CD14-positive monocyte (primary cell): ENCODE measurements at regions not wholly inside any gene's neighbourhood (a gene's known extent, or its start where the extent isn't known, plus 50 kb on each side); places are given as distances from the start of the nearest gene placed in this dataset.

Experiments used
- DNase-seq, 3 donors: peaks; one replicate each; pipeline ENCODE4 v3.0.0-alpha.2; 2011 to 2022
- H2AFZ ChIP-seq: 2 replicates; pipeline ENCODE4 v1.6.0; 2012; ENCODE audit warnings: mild to moderate bottlenecking, low read depth, low read length, inconsistent platforms; ENCODE audit not compliant: insufficient read depth, poor library complexity, severe bottlenecking
- H3K27ac ChIP-seq, 2 donors: 1 replicate in 1 of 2; 2 replicates in 1 of 2; pipeline ENCODE4 v1.5.1; 2012 to 2013; ENCODE audit warnings: low read length in 2 of 2, control low read depth in 1 of 2, inconsistent platforms in 1 of 2, low read depth in 1 of 2, mild to moderate bottlenecking in 1 of 2
- H3K27me3 ChIP-seq, 2 donors: one replicate each; pipeline versions ENCODE4 v1.6.0 to v1.6.1; 2011 to 2013; ENCODE audit warnings: low read length in 2 of 2; ENCODE audit not compliant: control insufficient read depth in 2 of 2, insufficient read depth in 2 of 2
- H3K36me3 ChIP-seq, 2 donors: replicated peaks in 1 of 2; 1 replicate in 1 of 2; 2 replicates in 1 of 2; pipeline versions ENCODE4 v1.5.1 to v1.6.1; 2012 to 2013; ENCODE audit warnings: low read length in 2 of 2, control low read depth in 1 of 2, inconsistent platforms in 1 of 2, mild to moderate bottlenecking in 1 of 2; ENCODE audit not compliant: insufficient read depth in 2 of 2, control insufficient read depth in 1 of 2
- H3K4me1 ChIP-seq, 2 donors: 1 replicate in 1 of 2; 2 replicates in 1 of 2; pipeline versions ENCODE4 v1.5.1 to v1.6.1; 2012 to 2013; ENCODE audit warnings: low read length in 2 of 2, control low read depth in 1 of 2, inconsistent platforms in 1 of 2, mild to moderate bottlenecking in 1 of 2, moderate library complexity in 1 of 2; ENCODE audit not compliant: insufficient read depth in 2 of 2, control insufficient read depth in 1 of 2
- H3K4me2 ChIP-seq: replicated peaks from 2 replicates; pipeline ENCODE3; 2012; ENCODE audit warnings: low read length, moderate library complexity, mild to moderate bottlenecking; ENCODE audit not compliant: poor library complexity, severe bottlenecking; ENCODE audit errors: extremely low read depth
- H3K4me3 ChIP-seq, 3 experiments: fragments of 200-600 bp in 1 of 3; sonication (generic) in 1 of 3; replicated peaks in 1 of 3; 1 replicate in 2 of 3; 2 replicates in 1 of 3; pipeline ENCODE4 v1.5.1; 2011 to 2013; ENCODE audit warnings: low read length in 3 of 3, mild to moderate bottlenecking in 3 of 3, control low read depth in 2 of 3, low read depth in 2 of 3, inconsistent platforms in 1 of 3, moderate library complexity in 1 of 3
- H3K79me2 ChIP-seq: 2 replicates; pipeline ENCODE4 v1.6.0; 2012; ENCODE audit warnings: mild to moderate bottlenecking, control low read depth, inconsistent platforms, low read length, moderate library complexity; ENCODE audit not compliant: insufficient read depth
- H3K9ac ChIP-seq: 2 replicates; pipeline ENCODE4 v1.6.0; 2017; ENCODE audit warnings: low read length, mild to moderate bottlenecking; ENCODE audit not compliant: insufficient read depth, poor library complexity, severe bottlenecking
- H3K9me3 ChIP-seq, 2 donors: replicated peaks in 1 of 2; 1 replicate in 1 of 2; 2 replicates in 1 of 2; pipeline versions ENCODE4 v1.5.1 to v1.6.1; 2012 to 2013; ENCODE audit warnings: low read length in 2 of 2, control low read depth in 1 of 2; ENCODE audit not compliant: control insufficient read depth in 1 of 2, insufficient read depth in 1 of 2
- H4K20me1 ChIP-seq: 2 replicates; pipeline ENCODE4 v1.6.0; 2012; ENCODE audit warnings: mild to moderate bottlenecking, low read length, control low read depth, moderate library complexity; ENCODE audit not compliant: insufficient read depth
- H3K27ac Mint-ChIP-seq, 7 donors: one replicate each; pipeline ENCODE4 v1.8.0; 2020; ENCODE audit warnings: mild to moderate bottlenecking in 7 of 7, mixed read lengths in 7 of 7, moderate library complexity in 6 of 7, inconsistent platforms in 2 of 7
- H3K27me3 Mint-ChIP-seq, 3 donors: one replicate each; pipeline ENCODE4 v1.8.0; 2021 to 2022; ENCODE audit warnings: low read depth in 3 of 3, mild to moderate bottlenecking in 3 of 3, mixed read lengths in 3 of 3, moderate library complexity in 3 of 3, inconsistent platforms in 1 of 3
- H3K36me3 Mint-ChIP-seq, 2 donors: one replicate each; pipeline ENCODE4 v1.8.0; 2020; ENCODE audit warnings: mixed read lengths in 2 of 2, inconsistent platforms in 1 of 2, mild to moderate bottlenecking in 1 of 2
- H3K4me1 Mint-ChIP-seq: one replicate; pipeline ENCODE4 v1.8.0; 2020; ENCODE audit warnings: mild to moderate bottlenecking, mixed read lengths
- H3K4me3 Mint-ChIP-seq, 2 donors: one replicate each; pipeline ENCODE4 v1.8.0; 2020; ENCODE audit warnings: mild to moderate bottlenecking in 2 of 2, mixed read lengths in 2 of 2, moderate library complexity in 1 of 2
- H3K9me3 Mint-ChIP-seq, 7 donors: one replicate each; pipeline ENCODE4 v1.8.0; 2020 to 2022; ENCODE audit warnings: mixed read lengths in 7 of 7, mild to moderate bottlenecking in 6 of 7, moderate library complexity in 6 of 7, inconsistent platforms in 2 of 7
- WGBS: methylation state at CpG from one replicate; pipeline ENCODE4 v1.1.5; 2013; ENCODE audit warnings: missing lambda C conversion rate; ENCODE audit not compliant: insufficient coverage; 5-methylcytosine and 5-hydroxymethylcytosine counted together
- intact Hi-C, 2 donors: fragments of 100-400 bp; cut with micrococcal nuclease; formaldehyde crosslinking; loops; one replicate each; pipeline versions ENCODE4 v1.15.0 to v1.15.1; 2023
- TF ChIP-seq, protein P1 (sequence below): fragments of 200-600 bp; IDR thresholded peaks from one replicate; pipeline ENCODE4 v1.8.0; 2022; ENCODE audit warnings: antibody characterized with exemption, mild to moderate bottlenecking

DNA sequence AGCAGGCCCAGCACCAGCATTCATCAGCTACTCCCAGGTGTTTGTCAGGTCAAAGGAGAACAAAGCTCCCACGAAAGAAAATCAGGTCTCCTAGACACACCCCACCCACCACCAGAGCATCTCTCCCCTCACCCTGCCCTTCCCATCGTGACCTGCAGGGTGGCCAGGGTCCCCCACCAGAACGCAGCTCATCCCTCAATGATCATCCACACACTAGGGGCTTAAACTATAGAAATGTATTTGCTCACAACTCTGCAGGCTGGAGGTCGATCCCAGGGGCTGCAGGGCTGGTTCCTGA is 97.4 kb downstream of the RIPK4 start:
- H3K4me3 ChIP-seq: no peak overlapping the region
- H4K20me1 ChIP-seq: no peaks in the 10 kb centered on the region
- H3K4me1 ChIP-seq: peaks cover 41 to 51% of the 10 kb centered on the region in 2 donors
- DNase-seq: no peak
- no peaks in the 10 kb centered on the region for H3K27me3 ChIP-seq
- no peaks in the 10 kb centered on the region for H3K36me3 Mint-ChIP-seq
- WGBS: 86% methylated on average over 4 of the region's 4 CpGs
- no peak overlapping the region for H3K9ac ChIP-seq
- peaks cover 1 to 4% (median 2%) of the 10 kb centered on the region in 3 donors for H3K27me3 Mint-ChIP-seq
- H3K9me3 Mint-ChIP-seq: peaks cover 0 to 4% (median 0%) of the 10 kb centered on the region in 7 donors
- intact Hi-C loops: no loop called here
- H3K79me2 ChIP-seq: no peaks in the 10 kb centered on the region
- no peak overlapping the region for H3K4me3 Mint-ChIP-seq
- H3K4me1 Mint-ChIP-seq: peaks cover 44% of the 10 kb centered on the region
- H3K27ac Mint-ChIP-seq: peak overlapping the region in 1 of 7 donors; percentile 44
- H3K4me2 ChIP-seq: no peak overlapping the region
- H2AFZ ChIP-seq: no peak overlapping the region
- TF ChIP-seq, protein P1, sequence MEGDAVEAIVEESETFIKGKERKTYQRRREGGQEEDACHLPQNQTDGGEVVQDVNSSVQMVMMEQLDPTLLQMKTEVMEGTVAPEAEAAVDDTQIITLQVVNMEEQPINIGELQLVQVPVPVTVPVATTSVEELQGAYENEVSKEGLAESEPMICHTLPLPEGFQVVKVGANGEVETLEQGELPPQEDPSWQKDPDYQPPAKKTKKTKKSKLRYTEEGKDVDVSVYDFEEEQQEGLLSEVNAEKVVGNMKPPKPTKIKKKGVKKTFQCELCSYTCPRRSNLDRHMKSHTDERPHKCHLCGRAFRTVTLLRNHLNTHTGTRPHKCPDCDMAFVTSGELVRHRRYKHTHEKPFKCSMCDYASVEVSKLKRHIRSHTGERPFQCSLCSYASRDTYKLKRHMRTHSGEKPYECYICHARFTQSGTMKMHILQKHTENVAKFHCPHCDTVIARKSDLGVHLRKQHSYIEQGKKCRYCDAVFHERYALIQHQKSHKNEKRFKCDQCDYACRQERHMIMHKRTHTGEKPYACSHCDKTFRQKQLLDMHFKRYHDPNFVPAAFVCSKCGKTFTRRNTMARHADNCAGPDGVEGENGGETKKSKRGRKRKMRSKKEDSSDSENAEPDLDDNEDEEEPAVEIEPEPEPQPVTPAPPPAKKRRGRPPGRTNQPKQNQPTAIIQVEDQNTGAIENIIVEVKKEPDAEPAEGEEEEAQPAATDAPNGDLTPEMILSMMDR: no peak
- H3K27ac ChIP-seq: no peak overlapping the region
- H3K36me3 ChIP-seq: no peaks in the 10 kb centered on the region
- no peaks in the 10 kb centered on the region for H3K9me3 ChIP-seq

DNA sequence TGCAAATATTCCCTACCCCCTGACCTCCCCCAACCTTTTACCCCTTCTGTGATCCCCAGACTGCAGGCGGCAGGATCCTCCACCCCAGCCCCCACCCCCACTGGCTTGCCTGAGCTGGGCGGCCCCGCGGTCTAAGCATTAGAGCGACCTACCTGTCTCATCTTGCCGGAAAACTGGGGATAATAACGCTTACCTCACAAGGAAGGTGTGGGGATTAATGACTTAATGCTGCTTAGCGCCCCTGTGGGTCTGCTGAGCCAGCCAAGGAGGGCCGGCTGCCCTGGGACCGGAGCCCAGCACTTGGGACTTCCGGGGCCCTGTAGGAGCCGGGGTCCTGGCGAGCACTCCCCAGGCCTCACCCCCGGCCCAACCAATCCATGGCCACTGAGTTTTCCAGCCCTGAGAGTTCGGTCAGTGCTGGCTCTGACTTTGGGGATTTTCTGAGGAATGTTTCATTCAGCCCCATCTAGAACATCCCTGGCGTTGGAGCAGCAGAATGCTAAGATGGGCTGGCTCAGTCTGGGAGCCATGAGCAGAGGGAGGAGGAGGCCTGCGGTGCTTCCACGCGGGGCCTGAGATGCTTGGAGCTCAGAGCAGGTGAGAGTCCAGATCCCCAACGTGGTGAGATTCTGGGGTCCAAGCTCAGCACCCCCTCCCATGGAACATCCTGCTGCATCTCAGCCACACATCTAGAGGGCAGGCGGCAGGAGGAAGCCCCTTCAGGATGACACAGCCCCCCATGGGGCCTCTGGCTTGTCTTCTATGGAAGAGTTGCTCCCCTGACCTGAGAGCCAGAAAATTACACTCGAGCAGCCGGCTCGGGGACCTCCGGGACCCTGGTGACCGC is 97.9 kb downstream of the RIPK4 start:
- Mint-ChIP-seq H3K9me3 (no peaks in the 10 kb centered on the region), H3K4me3 (no peak overlapping the region), H3K27me3 (peaks cover 1 to 4% (median 2%) of the 10 kb centered on the region in 3 donors), H3K4me1 (peaks cover 47% of the 10 kb centered on the region), H3K36me3 (peaks cover 0 to 2% of the 10 kb centered on the region in 2 donors), H3K27ac (peak overlapping the region in 1 of 7 donors; percentile 40)
- Histone ChIP-seq H3K79me2 (no peaks in the 10 kb centered on the region), H3K4me2 (no peak overlapping the region), H3K27ac (no peak overlapping the region), H3K9me3 (no peaks in the 10 kb centered on the region), H3K4me3 (no peak overlapping the region), H2AFZ (no peak overlapping the region), H3K27me3 (no peaks in the 10 kb centered on the region), H3K36me3 (no peaks in the 10 kb centered on the region), H4K20me1 (no peaks in the 10 kb centered on the region), H3K9ac (no peak overlapping the region), H3K4me1 (peaks cover 47 to 57% of the 10 kb centered on the region in 2 donors)
- no peak for DNase-seq
- 94% methylated on average over 14 of the region's 26 CpGs for WGBS
- TF ChIP-seq, protein P1: no peak
- intact Hi-C loops: no loop called here
